Activated CD4-positive, alpha-beta T cell treated with anti-CD3 and anti-CD28 coated beads, Interleukin-2, amount 50 U/mL, for 16 hours (primary cell): ENCODE measurements at regions not wholly inside any gene's neighbourhood (a gene's known extent, or its start where the extent isn't known, plus 50 kb on each side); places are given as distances from the start of the nearest gene placed in this dataset.

Experiments
- DNase-seq: peaks from one replicate; pipeline ENCODE4 v3.0.0-alpha.2; 2020

GRCh38 chr9:135255033-135255840 is 167.8 kb downstream of the OLFM1 start:
- DNase-seq = no peak

- DNase-seq = no peak
Measured at GRCh38 chr9:135255841-135256580, 168.5 kb downstream of the OLFM1 start.

GRCh38 chr9:135256581-135257354 is 169.3 kb downstream of the OLFM1 start:
- DNase-seq = no peak

GRCh38 chr9:135258461-135258860 is 171.0 kb downstream of the OLFM1 start:
- DNase-seq = no peak

- DNase-seq = no peak
Measured at GRCh38 chr9:135259273-135259672, 171.8 kb downstream of the OLFM1 start.

GRCh38 chr9:135260221-135261180 is 173.0 kb downstream of the OLFM1 start:
- no peak for DNase-seq

GRCh38 chr9:135262248-135262647 is 174.8 kb downstream of the OLFM1 start:
- no peak for DNase-seq

- no peak for DNase-seq
Measured at GRCh38 chr9:135263511-135263910, 176.0 kb downstream of the OLFM1 start.

- DNase-seq = no peak
Measured at GRCh38 chr9:135265931-135266330, 178.5 kb downstream of the OLFM1 start.

- no peak for DNase-seq
Measured at GRCh38 chr9:135267191-135267809, 179.8 kb downstream of the OLFM1 start.

GRCh38 chr9:135268031-135268430 is 180.6 kb downstream of the OLFM1 start:
- no peak for DNase-seq

GRCh38 chr9:135268981-135269380 is 181.5 kb downstream of the OLFM1 start:
- no peak for DNase-seq

GRCh38 chr9:135269912-135270830 is 182.7 kb downstream of the OLFM1 start:
- no peak for DNase-seq

GRCh38 chr9:135271425-135271824 is 184.0 kb downstream of the OLFM1 start:
- DNase-seq = no peak

- no peak for DNase-seq
Measured at GRCh38 chr9:135272608-135273007, 185.1 kb downstream of the OLFM1 start.

GRCh38 chr9:135273008-135273407 is 185.5 kb downstream of the OLFM1 start:
- no peak for DNase-seq

GRCh38 chr9:135275163-135275562 is 187.7 kb downstream of the OLFM1 start:
- no peak for DNase-seq

GRCh38 chr9:135275571-135276289 is 188.3 kb downstream of the OLFM1 start:
- no peak for DNase-seq

GRCh38 chr9:135277219-135278201 is 190.0 kb downstream of the OLFM1 start:
- no peak for DNase-seq
